ENCODE measurements at regions not wholly inside any gene's neighbourhood (a gene's known extent, or its start where the extent isn't known, plus 50 kb on each side); places are given as distances from the start of the nearest gene placed in this dataset.

DNA sequence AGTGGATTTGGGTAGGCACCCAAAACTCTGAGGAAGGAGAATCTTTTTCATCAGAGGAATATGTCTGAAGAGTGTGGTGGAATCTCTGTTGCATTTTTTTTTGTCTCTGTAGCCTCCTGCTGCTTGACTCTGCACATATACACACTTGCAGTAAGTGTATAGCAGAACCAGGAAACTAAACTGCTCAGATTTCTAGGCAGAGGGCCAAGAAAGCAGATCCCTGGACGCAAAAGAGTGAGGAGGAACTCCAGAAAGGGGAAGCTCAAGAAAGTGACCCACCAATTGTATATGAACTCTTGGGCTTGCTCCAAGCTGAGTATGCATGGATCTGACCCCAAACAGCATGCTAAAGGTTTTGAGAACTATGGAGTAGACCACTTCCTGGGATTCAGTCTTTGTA, 181.8 kb downstream of the GADD45G start:
- peak; percentile 78 for ATAC-seq

DNA sequence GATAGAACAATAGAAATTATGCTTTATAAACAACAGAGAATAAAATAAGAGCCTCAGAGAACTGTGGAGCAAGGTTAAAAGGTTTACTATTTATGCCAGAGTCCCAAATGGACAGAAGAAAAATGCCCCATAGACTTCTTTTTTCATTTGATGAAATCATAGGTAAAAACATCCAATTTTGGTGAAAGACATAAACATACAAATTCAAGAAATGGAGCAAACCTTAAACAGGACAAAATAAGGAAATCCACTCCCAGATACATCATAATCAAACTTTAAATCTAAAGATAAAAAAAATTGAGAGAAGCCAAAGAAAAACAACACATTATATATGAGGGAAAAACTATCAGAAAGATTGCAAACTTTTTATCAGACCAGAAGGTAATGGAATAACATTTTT, 182.8 kb downstream of the GADD45G start:
- no peaks in the 10 kb centered on the region for H3K36me3 ChIP-seq
- intact Hi-C loops (cut with DNase I) = no loop called here
- H3K27me3 ChIP-seq = no peaks in the 10 kb centered on the region
- H3K9me3 ChIP-seq = no peaks in the 10 kb centered on the region
- no peak overlapping the region for H3K4me3 ChIP-seq
- DNase-seq (no peak), ATAC-seq (no peak)
- no peak overlapping the region for H3K27ac ChIP-seq
- H3K4me1 ChIP-seq = peaks cover 0 to 10% of the 10 kb centered on the region in 2 donors
- TF ChIP-seq, protein P1, sequence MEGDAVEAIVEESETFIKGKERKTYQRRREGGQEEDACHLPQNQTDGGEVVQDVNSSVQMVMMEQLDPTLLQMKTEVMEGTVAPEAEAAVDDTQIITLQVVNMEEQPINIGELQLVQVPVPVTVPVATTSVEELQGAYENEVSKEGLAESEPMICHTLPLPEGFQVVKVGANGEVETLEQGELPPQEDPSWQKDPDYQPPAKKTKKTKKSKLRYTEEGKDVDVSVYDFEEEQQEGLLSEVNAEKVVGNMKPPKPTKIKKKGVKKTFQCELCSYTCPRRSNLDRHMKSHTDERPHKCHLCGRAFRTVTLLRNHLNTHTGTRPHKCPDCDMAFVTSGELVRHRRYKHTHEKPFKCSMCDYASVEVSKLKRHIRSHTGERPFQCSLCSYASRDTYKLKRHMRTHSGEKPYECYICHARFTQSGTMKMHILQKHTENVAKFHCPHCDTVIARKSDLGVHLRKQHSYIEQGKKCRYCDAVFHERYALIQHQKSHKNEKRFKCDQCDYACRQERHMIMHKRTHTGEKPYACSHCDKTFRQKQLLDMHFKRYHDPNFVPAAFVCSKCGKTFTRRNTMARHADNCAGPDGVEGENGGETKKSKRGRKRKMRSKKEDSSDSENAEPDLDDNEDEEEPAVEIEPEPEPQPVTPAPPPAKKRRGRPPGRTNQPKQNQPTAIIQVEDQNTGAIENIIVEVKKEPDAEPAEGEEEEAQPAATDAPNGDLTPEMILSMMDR (IDR thresholded peaks at IDR 0.05) = no peak

More for the DNA sequence above, 181.8 kb downstream of the GADD45G start:
- peak in 2 of 4 donors; percentile 61 to 77 for DNase-seq
- Histone ChIP-seq H3K9me3 (no peaks in the 10 kb centered on the region), H3K27ac (no peak overlapping the region), H3K4me3 (no peak overlapping the region), H3K36me3 (no peaks in the 10 kb centered on the region), H3K27me3 (no peaks in the 10 kb centered on the region), H3K4me1 (peaks cover 0 to 12% of the 10 kb centered on the region in 2 donors)
- TF ChIP-seq, protein P1 (IDR thresholded peaks at IDR 0.05) = no peak
- intact Hi-C loops (cut with DNase I) = no loop called here

DNA sequence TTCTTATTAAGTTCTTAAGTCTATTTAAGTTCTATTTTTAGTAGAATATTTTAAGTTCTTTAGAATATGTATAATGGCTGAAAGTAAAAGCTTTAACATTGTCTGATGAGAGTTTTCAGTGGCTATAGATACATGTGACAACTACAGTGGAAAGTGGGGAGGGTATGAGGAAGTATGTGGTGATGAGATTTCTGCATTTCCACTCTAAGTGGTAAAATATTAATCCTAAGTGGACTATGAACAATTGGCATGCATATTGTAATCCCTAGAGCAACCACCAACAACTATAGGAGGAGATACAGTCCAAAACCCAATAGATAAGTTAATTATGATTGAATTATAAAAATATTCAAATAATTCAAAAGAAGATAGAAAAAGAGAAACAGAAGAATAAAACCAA, 183.6 kb downstream of the GADD45G start:
- TF ChIP-seq, protein P1 (IDR thresholded peaks at IDR 0.05) = no peak
- Histone ChIP-seq H3K9me3 (no peaks in the 10 kb centered on the region), H3K4me1 (peaks cover 0 to 10% of the 10 kb centered on the region in 2 donors), H3K4me3 (no peak overlapping the region), H3K36me3 (no peaks in the 10 kb centered on the region), H3K27me3 (no peaks in the 10 kb centered on the region), H3K27ac (no peak overlapping the region)
- DNase-seq (no peak), ATAC-seq (no peak)
- intact Hi-C loops (cut with DNase I) = no loop called here

DNA sequence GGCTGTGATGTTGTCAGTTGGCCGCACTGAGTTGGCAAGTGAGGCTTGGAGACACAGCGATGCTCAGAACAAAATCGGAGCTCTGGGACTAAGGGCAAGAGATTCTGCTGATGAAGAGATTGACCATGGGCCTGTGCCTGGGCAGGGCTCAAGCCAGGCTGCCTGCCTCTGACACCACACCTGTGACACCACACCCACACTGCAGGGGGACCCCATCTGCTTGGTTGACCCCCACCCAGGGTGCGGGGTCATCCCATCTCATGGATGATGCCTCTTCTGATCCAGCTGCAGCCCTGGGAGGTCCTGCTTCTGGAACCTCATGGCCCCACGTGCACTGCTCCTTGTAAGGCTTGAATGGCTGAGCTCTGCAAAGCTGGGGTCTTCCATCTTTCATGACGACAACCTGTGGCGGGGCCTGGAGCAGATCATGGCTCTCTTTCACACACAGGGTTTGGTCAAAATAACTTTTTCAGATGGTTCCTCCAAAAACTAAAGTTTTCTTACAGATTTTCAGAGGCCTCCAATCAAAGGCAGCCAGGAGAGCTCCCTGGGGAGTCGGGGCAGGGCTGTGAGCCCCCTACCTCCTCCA, 185.2 kb downstream of the GADD45G start:
- TF ChIP-seq, protein P1 (IDR thresholded peaks at IDR 0.05) = no peak
- H3K4me1 ChIP-seq = peaks cover 0 to 10% of the 10 kb centered on the region in 2 donors
- intact Hi-C loops (cut with DNase I) = no loop called here
- ATAC-seq (no peak), DNase-seq (no peak)
- H3K9me3 ChIP-seq = no peaks in the 10 kb centered on the region
- no peaks in the 10 kb centered on the region for H3K36me3 ChIP-seq
- no peaks in the 10 kb centered on the region for H3K27me3 ChIP-seq
- no peak overlapping the region for H3K4me3 ChIP-seq
- H3K27ac ChIP-seq = no peak overlapping the region

DNA sequence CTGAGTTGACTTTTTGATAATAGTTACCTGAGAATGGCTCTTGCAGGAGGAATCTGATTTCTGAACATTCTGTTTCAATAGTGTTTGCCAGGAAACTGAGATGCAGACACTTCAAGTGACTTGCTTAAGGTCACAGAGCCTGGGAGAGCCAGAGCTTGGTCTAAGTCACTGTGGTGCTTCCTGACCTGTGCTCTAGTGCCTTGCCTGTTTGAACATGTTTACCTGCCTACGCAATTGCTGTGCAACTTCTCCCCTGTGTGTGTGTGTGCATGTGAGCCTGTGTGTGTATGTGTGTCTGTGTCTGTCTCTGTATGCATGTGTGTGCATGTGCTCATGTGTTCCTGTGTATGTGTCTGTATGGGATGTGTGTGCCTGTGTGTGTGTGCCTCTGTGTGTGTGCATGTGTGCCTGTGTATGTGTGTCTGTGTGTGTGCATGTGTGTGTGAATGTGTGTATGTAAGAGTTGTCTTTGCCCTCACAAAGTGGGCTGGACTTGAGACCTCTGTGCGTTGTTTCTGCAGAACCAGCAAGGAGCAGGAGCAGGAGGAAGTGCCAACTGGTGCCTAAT, 185.8 kb downstream of the GADD45G start:
- Histone ChIP-seq H3K27ac (no peak overlapping the region), H3K4me1 (peaks cover 0 to 10% of the 10 kb centered on the region in 2 donors), H3K4me3 (no peak overlapping the region), H3K9me3 (no peaks in the 10 kb centered on the region), H3K36me3 (no peaks in the 10 kb centered on the region), H3K27me3 (no peaks in the 10 kb centered on the region)
- DNase-seq (no peak), ATAC-seq (peak; percentile 69)
- intact Hi-C loops (cut with DNase I) = no loop called here
- TF ChIP-seq, protein P1 (IDR thresholded peaks at IDR 0.05) = no peak
